ENCODE measurements at regions not wholly inside any gene's neighbourhood (a gene's known extent, or its start where the extent isn't known, plus 50 kb on each side); places are given as distances from the start of the nearest gene placed in this dataset.

- Histone ChIP-seq H3K27ac (ENCODE audit: low read depth, low read length) (no peak overlapping the region), H3K9me3 (ENCODE audit: insufficient read depth, low read depth, low read length) (no peaks in the 10 kb centered on the region), H3K4me1 (ENCODE audit: insufficient read depth, low read length) (no peaks in the 10 kb centered on the region), H3K36me3 (ENCODE audit: insufficient read depth, low read length) (no peaks in the 10 kb centered on the region), H3K4me3 (ENCODE audit: low read length) (no peak overlapping the region), H3K27me3 (ENCODE audit: insufficient read depth, low read length) (no peaks in the 10 kb centered on the region), H3K9ac (ENCODE audit: low read depth, low read length) (no peak overlapping the region)
- WGBS = 94% methylated on average over 3 of the region's 3 CpGs
Measured at GRCh38 chr5:97480313-97480712, 297.3 kb upstream of the RIOK2 start.

DNA sequence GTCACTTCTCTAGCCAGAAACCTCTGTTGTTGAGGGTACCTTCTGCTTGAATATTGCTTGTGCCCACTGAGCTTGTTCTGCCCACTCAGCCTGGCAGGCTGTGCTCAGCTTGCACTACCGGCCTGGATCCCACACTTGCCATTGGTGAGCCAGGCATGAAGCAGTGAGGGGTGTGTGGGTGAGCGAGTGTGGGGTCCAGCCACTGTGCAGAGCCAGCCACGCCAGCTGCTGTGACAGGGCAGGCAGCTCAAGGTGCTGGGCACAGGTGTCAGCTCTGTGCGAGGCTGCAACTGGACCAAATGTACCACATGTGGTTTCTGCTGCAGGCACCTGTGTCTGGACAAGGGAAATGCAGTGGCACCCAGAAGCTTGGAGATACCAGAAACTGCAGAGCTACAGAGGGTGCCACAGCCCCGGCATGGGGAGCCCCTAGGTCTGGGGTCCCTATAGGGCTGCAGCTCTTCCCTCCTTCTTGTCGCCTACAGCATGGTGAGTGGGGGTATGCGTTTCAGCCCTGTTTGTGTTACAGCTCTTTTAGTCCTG lies 305.1 kb upstream of the RIOK2 start:
- Histone ChIP-seq H3K9ac (ENCODE audit: low read depth, low read length) (no peak overlapping the region), H3K27me3 (ENCODE audit: insufficient read depth, low read length) (no peaks in the 10 kb centered on the region), H3K9me3 (ENCODE audit: insufficient read depth, low read depth, low read length) (no peaks in the 10 kb centered on the region), H3K4me3 (ENCODE audit: low read length) (no peak overlapping the region), H3K4me1 (ENCODE audit: insufficient read depth, low read length) (no peaks in the 10 kb centered on the region), H3K36me3 (ENCODE audit: insufficient read depth, low read length) (no peaks in the 10 kb centered on the region), H3K27ac (ENCODE audit: low read depth, low read length) (no peak overlapping the region)
- 96% methylated on average over 7 of the region's 7 CpGs for WGBS

- H3K9me3 ChIP-seq (ENCODE audit: insufficient read depth, low read depth, low read length) = no peaks in the 10 kb centered on the region
Measured at GRCh38 chr5:97489010-97489840, 306.2 kb upstream of the RIOK2 start.

DNA sequence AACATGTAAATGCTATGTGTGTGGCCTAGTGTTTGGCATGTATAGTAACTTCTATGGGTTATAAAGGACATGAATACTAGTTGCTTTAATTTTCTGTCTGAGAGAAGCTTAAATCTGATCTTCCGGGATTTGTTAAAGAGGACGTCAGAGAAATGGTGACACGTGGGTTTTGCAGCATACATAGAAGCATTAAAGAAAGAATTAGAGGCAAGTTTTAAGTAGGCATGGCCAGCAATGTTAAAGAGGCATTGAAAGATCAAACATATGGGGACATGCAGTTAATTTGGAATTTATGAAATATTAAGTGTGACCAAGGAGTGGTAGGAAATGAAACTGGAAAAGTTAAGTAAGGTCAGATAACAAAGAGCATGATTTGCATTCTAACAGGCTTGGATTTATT lies 311.4 kb upstream of the RIOK2 start:
- Histone ChIP-seq H3K27ac (ENCODE audit: low read depth, low read length) (no peak overlapping the region), H3K27me3 (ENCODE audit: insufficient read depth, low read length) (no peaks in the 10 kb centered on the region)
- 87% methylated on average over 3 of the region's 3 CpGs for WGBS

More at GRCh38 chr5:97489010-97489840, 306.2 kb upstream of the RIOK2 start:
- Histone ChIP-seq H3K4me3 (ENCODE audit: low read length) (no peak overlapping the region), H3K4me1 (ENCODE audit: insufficient read depth, low read length) (no peaks in the 10 kb centered on the region), H3K9ac (ENCODE audit: low read depth, low read length) (no peak overlapping the region), H3K27ac (ENCODE audit: low read depth, low read length) (no peak overlapping the region), H3K27me3 (ENCODE audit: insufficient read depth, low read length) (no peaks in the 10 kb centered on the region), H3K36me3 (ENCODE audit: insufficient read depth, low read length) (no peaks in the 10 kb centered on the region)
- 95% methylated on average over 8 of the region's 8 CpGs for WGBS

GRCh38 chr5:97495301-97495700 lies 312.3 kb upstream of the RIOK2 start:
- Histone ChIP-seq H3K4me1 (ENCODE audit: insufficient read depth, low read length) (no peaks in the 10 kb centered on the region), H3K27ac (ENCODE audit: low read depth, low read length) (no peak overlapping the region), H3K36me3 (ENCODE audit: insufficient read depth, low read length) (no peaks in the 10 kb centered on the region), H3K4me3 (ENCODE audit: low read length) (no peak overlapping the region), H3K9ac (ENCODE audit: low read depth, low read length) (no peak overlapping the region), H3K9me3 (ENCODE audit: insufficient read depth, low read depth, low read length) (no peaks in the 10 kb centered on the region), H3K27me3 (ENCODE audit: insufficient read depth, low read length) (no peaks in the 10 kb centered on the region)

More for the DNA sequence above, 311.4 kb upstream of the RIOK2 start:
- Histone ChIP-seq H3K9me3 (ENCODE audit: insufficient read depth, low read depth, low read length) (no peaks in the 10 kb centered on the region), H3K4me3 (ENCODE audit: low read length) (no peak overlapping the region), H3K36me3 (ENCODE audit: insufficient read depth, low read length) (no peaks in the 10 kb centered on the region), H3K4me1 (ENCODE audit: insufficient read depth, low read length) (no peaks in the 10 kb centered on the region), H3K9ac (ENCODE audit: low read depth, low read length) (no peak overlapping the region)

DNA sequence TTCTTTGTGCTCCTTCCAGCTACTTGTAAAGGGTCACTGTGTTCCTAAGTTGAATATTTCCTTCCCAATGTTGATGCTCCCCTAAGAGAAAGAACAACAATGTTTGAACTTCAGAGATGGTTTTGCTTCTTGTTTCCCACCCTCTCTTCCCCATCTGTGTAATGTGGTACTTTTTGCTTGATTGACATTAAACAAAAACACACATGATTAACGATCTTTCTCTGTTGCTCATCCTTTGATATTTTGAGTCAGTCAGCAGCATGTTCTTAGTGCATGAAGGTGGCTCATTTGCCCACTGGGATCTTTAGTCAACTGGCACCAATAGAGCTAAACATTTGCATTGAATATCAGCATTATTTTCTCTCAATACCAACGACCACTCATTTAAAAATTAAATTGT lies 313.0 kb upstream of the RIOK2 start:
- H3K4me3 ChIP-seq (ENCODE audit: low read length) = no peak overlapping the region
- 79% methylated on average over 2 of the region's 2 CpGs for WGBS
- H3K4me1 ChIP-seq (ENCODE audit: insufficient read depth, low read length) = no peaks in the 10 kb centered on the region
- no peak overlapping the region for H3K9ac ChIP-seq (ENCODE audit: low read depth, low read length)
- H3K27me3 ChIP-seq (ENCODE audit: insufficient read depth, low read length) = no peaks in the 10 kb centered on the region
- H3K9me3 ChIP-seq (ENCODE audit: insufficient read depth, low read depth, low read length) = no peaks in the 10 kb centered on the region
- no peak overlapping the region for H3K27ac ChIP-seq (ENCODE audit: low read depth, low read length)
- no peaks in the 10 kb centered on the region for H3K36me3 ChIP-seq (ENCODE audit: insufficient read depth, low read length)

GRCh38 chr5:97498657-97499056 lies 315.6 kb upstream of the RIOK2 start:
- Histone ChIP-seq H3K27ac (ENCODE audit: low read depth, low read length) (no peak overlapping the region), H3K9me3 (ENCODE audit: insufficient read depth, low read depth, low read length) (no peaks in the 10 kb centered on the region), H3K4me1 (ENCODE audit: insufficient read depth, low read length) (no peaks in the 10 kb centered on the region; the same call in 1 of the 2 replicates), H3K27me3 (ENCODE audit: insufficient read depth, low read length) (no peaks in the 10 kb centered on the region), H3K4me3 (ENCODE audit: low read length) (no peak overlapping the region), H3K9ac (ENCODE audit: low read depth, low read length) (no peak overlapping the region), H3K36me3 (ENCODE audit: insufficient read depth, low read length) (no peaks in the 10 kb centered on the region)
- WGBS = 96% methylated on average over 1 of the region's 1 CpG

- no peak overlapping the region for H3K9ac ChIP-seq (ENCODE audit: low read depth, low read length)
- no peak overlapping the region for H3K27ac ChIP-seq (ENCODE audit: low read depth, low read length)
- no peaks in the 10 kb centered on the region for H3K36me3 ChIP-seq (ENCODE audit: insufficient read depth, low read length)
- 92% methylated on average over 5 of the region's 6 CpGs for WGBS
- no peak overlapping the region for H3K4me3 ChIP-seq (ENCODE audit: low read length)
- no peaks in the 10 kb centered on the region for H3K27me3 ChIP-seq (ENCODE audit: insufficient read depth, low read length)
- H3K9me3 ChIP-seq (ENCODE audit: insufficient read depth, low read depth, low read length) = no peaks in the 10 kb centered on the region
- no peaks in the 10 kb centered on the region; the same call in 1 of the 2 replicates for H3K4me1 ChIP-seq (ENCODE audit: insufficient read depth, low read length)
Measured at GRCh38 chr5:97499605-97500004, 316.6 kb upstream of the RIOK2 start.

DNA sequence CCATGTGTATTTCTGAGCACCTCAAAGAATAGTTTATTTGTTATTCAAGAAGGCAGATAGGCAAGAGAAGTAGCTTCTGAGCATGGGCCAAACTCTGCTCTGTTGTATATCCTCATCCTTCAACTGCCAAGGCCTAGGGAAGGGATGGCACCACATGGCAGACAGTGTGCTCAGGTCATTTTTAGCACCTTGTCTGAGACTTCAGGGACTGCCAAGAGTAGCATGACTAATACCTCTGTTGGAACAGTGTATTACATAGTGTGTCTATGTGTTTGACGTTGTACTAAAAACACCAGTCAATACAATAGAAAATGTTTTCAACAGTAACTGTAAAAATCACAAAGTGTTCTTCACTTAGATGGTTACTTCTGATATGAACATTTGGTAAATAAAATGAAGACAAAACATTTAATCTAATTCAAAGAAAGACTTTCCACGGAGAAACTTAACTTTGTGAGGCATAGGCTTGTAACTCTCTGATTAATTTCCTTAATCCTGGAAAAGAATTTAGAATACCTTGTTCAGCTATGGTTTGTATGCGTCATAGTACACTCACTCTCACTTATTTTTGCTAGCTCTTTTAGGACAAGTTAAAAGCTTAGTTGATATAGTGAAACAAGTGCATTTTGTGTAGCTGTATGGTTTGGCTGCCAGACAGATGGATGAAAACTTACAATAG lies 318.4 kb upstream of the RIOK2 start:
- no peak overlapping the region for H3K27ac ChIP-seq (ENCODE audit: low read depth, low read length)
- H3K4me3 ChIP-seq (ENCODE audit: low read length) = no peak overlapping the region
- no peaks in the 10 kb centered on the region for H3K36me3 ChIP-seq (ENCODE audit: insufficient read depth, low read length)
- WGBS = no CpG with 5 or more reads among the region's 3 CpGs
- no peaks in the 10 kb centered on the region; the same call in 1 of the 2 replicates for H3K4me1 ChIP-seq (ENCODE audit: insufficient read depth, low read length)
- H3K9me3 ChIP-seq (ENCODE audit: insufficient read depth, low read depth, low read length) = no peaks in the 10 kb centered on the region
- no peaks in the 10 kb centered on the region for H3K27me3 ChIP-seq (ENCODE audit: insufficient read depth, low read length)
- no peak overlapping the region for H3K9ac ChIP-seq (ENCODE audit: low read depth, low read length)

DNA sequence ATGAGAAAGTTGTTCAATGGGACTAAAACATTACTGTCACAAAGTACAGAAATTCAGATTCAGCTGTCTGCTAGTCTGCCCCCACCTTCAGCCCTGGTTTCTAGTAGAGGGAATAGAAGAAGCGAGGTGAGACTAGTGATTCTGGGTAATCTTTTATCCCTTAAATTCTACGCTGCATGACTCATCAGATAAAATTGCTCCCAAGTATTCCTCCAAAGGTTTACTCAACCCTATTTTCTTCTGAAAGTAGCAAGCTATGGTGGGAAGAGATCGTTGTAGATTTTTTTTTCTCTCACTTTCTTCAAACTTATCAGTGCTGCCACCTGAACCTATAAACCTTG lies 318.9 kb upstream of the RIOK2 start:
- H3K9ac ChIP-seq (ENCODE audit: low read depth, low read length) = no peak overlapping the region
- H3K9me3 ChIP-seq (ENCODE audit: insufficient read depth, low read depth, low read length) = no peaks in the 10 kb centered on the region
- H3K36me3 ChIP-seq (ENCODE audit: insufficient read depth, low read length) = no peaks in the 10 kb centered on the region
- H3K27ac ChIP-seq (ENCODE audit: low read depth, low read length) = no peak overlapping the region
- no CpG with 5 or more reads among the region's 3 CpGs for WGBS
- no peaks in the 10 kb centered on the region; the same call in 1 of the 2 replicates for H3K4me1 ChIP-seq (ENCODE audit: insufficient read depth, low read length)
- H3K4me3 ChIP-seq (ENCODE audit: low read length) = no peak overlapping the region
- no peaks in the 10 kb centered on the region for H3K27me3 ChIP-seq (ENCODE audit: insufficient read depth, low read length)

GRCh38 chr5:97508864-97509263 lies 325.8 kb upstream of the RIOK2 start:
- Histone ChIP-seq H3K27ac (ENCODE audit: low read depth, low read length) (no peak overlapping the region), H3K9ac (ENCODE audit: low read depth, low read length) (no peak overlapping the region), H3K9me3 (ENCODE audit: insufficient read depth, low read depth, low read length) (no peaks in the 10 kb centered on the region), H3K27me3 (ENCODE audit: insufficient read depth, low read length) (no peaks in the 10 kb centered on the region; the same call in 1 of the 2 replicates), H3K4me3 (ENCODE audit: low read length) (no peak overlapping the region), H3K36me3 (ENCODE audit: insufficient read depth, low read length) (no peaks in the 10 kb centered on the region), H3K4me1 (ENCODE audit: insufficient read depth, low read length) (peaks cover 16% of the 10 kb centered on the region)
- WGBS = 67% methylated on average over 1 of the region's 1 CpG
